Vagina (tissue), 2 donors: ENCODE measurements at regions not wholly inside any gene's neighbourhood (a gene's known extent, or its start where the extent isn't known, plus 50 kb on each side); places are given as distances from the start of the nearest gene placed in this dataset.
"Not testable (repeated sequence)": the region's sequence is repeated elsewhere in the genome, so short reads cannot be mapped to it uniquely, and the experiment has no call there.

Experiments
- DNase-seq, 2 donors: peaks; one replicate each; pipeline ENCODE4 v3.0.0-alpha.2; 2017; ENCODE audit errors: extremely low spot score in 2 of 2
- H3K27ac ChIP-seq: fragments of 200-600 bp; sonication (generic); one replicate; pipeline ENCODE4 v1.5.1; 2019
- H3K27me3 ChIP-seq: fragments of 200-600 bp; sonication (generic); one replicate; pipeline ENCODE4 v1.5.1; 2019
- H3K36me3 ChIP-seq, 2 donors: fragments of 200-600 bp; sonication (generic); one replicate each; pipeline ENCODE4 v1.5.1; 2017 to 2019
- H3K4me1 ChIP-seq: fragments of 200-600 bp; sonication (generic); one replicate; pipeline ENCODE4 v1.5.1; 2019
- H3K4me3 ChIP-seq, 2 donors: fragments of 200-600 bp; sonication (generic); 1 replicate in 1 of 2; 2 replicates in 1 of 2; pipeline ENCODE4 v1.5.1; 2016 to 2019
- H3K9me3 ChIP-seq: fragments of 200-600 bp; sonication (generic); one replicate; pipeline ENCODE4 v1.5.1; 2019
- POLR2A ChIP-seq, 2 donors: fragments of 450-650 bp; IDR thresholded peaks; one replicate each; pipeline ENCODE4 v1.6.1; 2017; ENCODE audit warnings: antibody characterized with exemption in 2 of 2, mild to moderate bottlenecking in 2 of 2, moderate library complexity in 2 of 2
- POLR2AphosphoS5 ChIP-seq, 2 donors: sonication (generic); formaldehyde crosslinking; IDR thresholded peaks; one replicate each; pipeline ENCODE4 v1.9.0; 2017; ENCODE audit warnings: antibody characterized with exemption in 2 of 2, mild to moderate bottlenecking in 2 of 2, low read depth in 1 of 2; ENCODE audit not compliant: insufficient read depth in 1 of 2
- intact Hi-C: fragments of 100-400 bp; cut with DNase I; formaldehyde crosslinking; loops from one replicate; pipeline ENCODE4 v1.15.1; 2023
- TF ChIP-seq, protein P1 (sequence below), 3 experiments: fragments of 450-650 bp in 2 of 3; fragments of 200-600 bp in 1 of 3; sonication (generic) in 1 of 3; IDR thresholded peaks; one replicate each; pipeline ENCODE4 v1.5.1; 2017 to 2019; ENCODE audit warnings: antibody characterized with exemption in 3 of 3, mild to moderate bottlenecking in 2 of 3, moderate library complexity in 2 of 3

DNA sequence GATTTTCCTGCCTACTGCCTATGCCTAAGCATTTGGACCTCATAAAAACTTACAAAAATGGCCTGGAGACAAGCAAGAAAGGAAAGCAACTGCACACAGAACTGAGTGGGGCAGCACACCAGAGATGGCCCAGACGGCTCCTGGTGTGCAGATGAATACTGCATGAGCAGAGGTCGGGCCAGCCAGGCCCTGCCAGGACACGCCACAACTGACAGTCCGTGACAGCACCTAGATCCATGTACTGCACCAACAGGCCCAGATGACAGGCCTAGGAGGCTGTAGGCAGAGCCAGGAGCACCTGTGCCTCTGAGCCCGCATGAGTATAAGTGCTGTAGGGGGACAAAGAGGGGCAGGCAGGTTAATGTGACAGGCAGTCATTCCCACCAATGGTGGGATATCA, 160.2 kb downstream of the IGLL1 start:
- H3K9me3 ChIP-seq: no peaks in the 10 kb centered on the region
- H3K36me3 ChIP-seq: no peaks in the 10 kb centered on the region
- no peaks in the 10 kb centered on the region for H3K27me3 ChIP-seq
- H3K27ac ChIP-seq: no peak overlapping the region
- H3K4me3 ChIP-seq: no peak overlapping the region
- TF ChIP-seq POLR2A (IDR thresholded peaks at IDR 0.05) (no peak), POLR2AphosphoS5 (IDR thresholded peaks at IDR 0.05; ENCODE audit: insufficient read depth in 1 of 2, low read depth in 1 of 2) (no peak)
- TF ChIP-seq, protein P1, sequence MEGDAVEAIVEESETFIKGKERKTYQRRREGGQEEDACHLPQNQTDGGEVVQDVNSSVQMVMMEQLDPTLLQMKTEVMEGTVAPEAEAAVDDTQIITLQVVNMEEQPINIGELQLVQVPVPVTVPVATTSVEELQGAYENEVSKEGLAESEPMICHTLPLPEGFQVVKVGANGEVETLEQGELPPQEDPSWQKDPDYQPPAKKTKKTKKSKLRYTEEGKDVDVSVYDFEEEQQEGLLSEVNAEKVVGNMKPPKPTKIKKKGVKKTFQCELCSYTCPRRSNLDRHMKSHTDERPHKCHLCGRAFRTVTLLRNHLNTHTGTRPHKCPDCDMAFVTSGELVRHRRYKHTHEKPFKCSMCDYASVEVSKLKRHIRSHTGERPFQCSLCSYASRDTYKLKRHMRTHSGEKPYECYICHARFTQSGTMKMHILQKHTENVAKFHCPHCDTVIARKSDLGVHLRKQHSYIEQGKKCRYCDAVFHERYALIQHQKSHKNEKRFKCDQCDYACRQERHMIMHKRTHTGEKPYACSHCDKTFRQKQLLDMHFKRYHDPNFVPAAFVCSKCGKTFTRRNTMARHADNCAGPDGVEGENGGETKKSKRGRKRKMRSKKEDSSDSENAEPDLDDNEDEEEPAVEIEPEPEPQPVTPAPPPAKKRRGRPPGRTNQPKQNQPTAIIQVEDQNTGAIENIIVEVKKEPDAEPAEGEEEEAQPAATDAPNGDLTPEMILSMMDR (IDR thresholded peaks at IDR 0.05): no peak
- peak in 1 of 2 donors; percentile 94 for DNase-seq
- no peaks in the 10 kb centered on the region for H3K4me1 ChIP-seq
- intact Hi-C loops: no loop called here

DNA sequence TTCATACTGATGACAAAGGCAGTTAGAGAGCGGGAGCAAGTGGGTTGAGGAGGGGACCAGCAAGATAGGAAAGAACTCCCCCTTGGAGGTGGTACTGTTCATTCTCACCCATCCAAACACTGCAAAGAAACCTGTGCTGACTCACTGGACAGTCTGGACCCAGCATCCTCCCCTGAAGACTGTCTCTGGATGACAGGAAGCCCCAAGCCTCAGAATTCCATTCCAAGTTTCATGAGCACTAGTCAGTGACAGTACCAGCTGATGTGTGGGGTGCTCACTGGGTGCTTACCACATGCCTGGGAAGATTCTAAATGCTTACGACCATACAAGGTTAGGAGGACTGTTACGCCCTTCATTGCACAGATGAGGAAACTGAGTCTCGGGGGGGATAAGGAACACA, 160.9 kb downstream of the IGLL1 start:
- no peaks in the 10 kb centered on the region for H3K9me3 ChIP-seq
- no peaks in the 10 kb centered on the region for H3K4me1 ChIP-seq
- H3K27me3 ChIP-seq: no peaks in the 10 kb centered on the region
- H3K27ac ChIP-seq: no peak overlapping the region
- H3K36me3 ChIP-seq: no peaks in the 10 kb centered on the region
- TF ChIP-seq POLR2AphosphoS5 (IDR thresholded peaks at IDR 0.05; ENCODE audit: insufficient read depth in 1 of 2, low read depth in 1 of 2) (no peak), POLR2A (IDR thresholded peaks at IDR 0.05) (no peak)
- TF ChIP-seq, protein P1 (IDR thresholded peaks at IDR 0.05): no peak
- intact Hi-C loops: no loop called here
- DNase-seq: no peak
- H3K4me3 ChIP-seq: no peak overlapping the region

DNA sequence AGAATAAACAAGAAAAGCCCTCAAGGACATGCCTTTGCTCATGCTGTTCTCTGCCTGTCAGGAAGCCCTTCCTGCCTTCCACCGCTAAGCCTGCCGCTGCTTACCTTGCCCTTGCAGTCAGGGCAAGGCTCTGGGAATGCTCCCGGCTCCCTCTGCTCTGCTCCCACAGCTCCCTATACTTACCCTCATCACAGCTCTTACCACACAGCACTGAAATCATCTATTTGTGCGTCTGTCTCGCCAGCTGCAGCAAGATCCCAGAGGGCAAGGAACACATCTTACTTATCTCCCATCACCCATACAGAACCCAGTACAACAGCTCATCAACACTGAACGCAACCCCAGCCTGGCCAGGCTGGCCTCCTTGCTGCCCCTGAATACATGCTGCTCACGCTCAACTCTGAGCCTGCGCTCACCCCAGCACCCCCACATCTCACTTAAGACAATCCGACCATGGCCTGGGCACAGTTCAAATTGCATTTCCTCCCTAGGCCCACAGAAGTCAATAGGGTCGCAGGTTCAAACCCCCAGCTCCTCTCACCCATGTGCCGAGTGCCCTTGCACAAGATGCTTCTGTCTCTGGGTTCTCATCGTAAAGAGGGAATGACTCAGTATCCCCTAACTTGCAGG, 161.8 kb downstream of the IGLL1 start:
- intact Hi-C loops: no loop called here
- H3K4me3 ChIP-seq: no peak overlapping the region
- no peaks in the 10 kb centered on the region for H3K27me3 ChIP-seq
- no peaks in the 10 kb centered on the region for H3K36me3 ChIP-seq
- TF ChIP-seq, protein P1 (IDR thresholded peaks at IDR 0.05): no peak
- TF ChIP-seq POLR2AphosphoS5 (IDR thresholded peaks at IDR 0.05; ENCODE audit: insufficient read depth in 1 of 2, low read depth in 1 of 2) (no peak), POLR2A (IDR thresholded peaks at IDR 0.05) (no peak)
- H3K4me1 ChIP-seq: no peaks in the 10 kb centered on the region
- no peak overlapping the region for H3K27ac ChIP-seq
- DNase-seq: no peak
- no peaks in the 10 kb centered on the region for H3K9me3 ChIP-seq

DNA sequence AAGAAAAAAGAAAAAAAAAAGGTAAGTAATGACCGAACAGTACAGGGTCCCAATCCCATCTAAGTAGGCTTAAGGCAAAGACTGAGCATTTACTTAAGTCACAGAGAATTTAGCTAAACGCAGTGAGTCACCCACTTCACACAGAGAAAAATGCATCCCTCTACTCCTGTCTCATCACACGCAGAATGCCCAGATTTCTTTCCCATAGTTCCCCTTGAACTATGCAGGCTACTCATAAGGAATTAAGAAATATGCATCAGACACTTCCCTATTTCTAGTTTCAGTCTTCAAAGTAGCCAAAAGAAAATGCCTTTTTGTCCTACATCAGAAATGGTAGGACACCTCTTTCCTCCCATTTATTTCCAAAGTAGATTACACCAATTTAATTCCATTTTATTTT, 162.8 kb downstream of the IGLL1 start:
- H3K4me3 ChIP-seq, intact Hi-C loops, H3K9me3 ChIP-seq, H3K4me1 ChIP-seq, H3K27me3 ChIP-seq, H3K36me3 ChIP-seq, H3K27ac ChIP-seq, DNase-seq: not testable (repeated sequence)

DNA sequence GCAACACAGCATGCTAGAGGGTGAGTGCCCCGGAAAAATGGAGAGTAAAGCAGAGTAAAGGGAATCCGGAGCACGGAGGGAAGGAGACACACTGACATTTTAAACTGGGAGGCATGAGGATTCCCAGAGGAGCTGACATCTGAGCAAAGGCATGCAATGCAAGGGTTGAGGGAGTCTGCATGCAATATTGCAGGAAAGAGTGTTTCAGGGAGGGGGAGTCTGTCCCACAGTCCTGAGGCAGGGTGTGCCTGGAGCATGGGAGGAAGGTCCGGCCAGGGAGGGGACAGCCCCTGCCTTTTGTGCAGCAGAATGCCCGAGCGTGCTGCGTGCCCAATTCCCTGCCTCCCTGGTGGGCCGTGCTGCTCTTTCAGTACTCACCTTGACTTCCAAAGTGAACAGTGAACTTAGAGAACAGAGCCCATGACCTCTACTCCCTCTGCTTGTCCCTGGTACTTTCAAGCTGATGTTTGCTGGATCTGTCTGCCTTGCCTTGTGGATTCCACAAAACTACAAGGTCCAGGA, 163.9 kb downstream of the IGLL1 start:
- H3K9me3 ChIP-seq, DNase-seq, H3K27me3 ChIP-seq, H3K4me1 ChIP-seq, intact Hi-C loops, H3K4me3 ChIP-seq, H3K27ac ChIP-seq, H3K36me3 ChIP-seq: not testable (repeated sequence)

DNA sequence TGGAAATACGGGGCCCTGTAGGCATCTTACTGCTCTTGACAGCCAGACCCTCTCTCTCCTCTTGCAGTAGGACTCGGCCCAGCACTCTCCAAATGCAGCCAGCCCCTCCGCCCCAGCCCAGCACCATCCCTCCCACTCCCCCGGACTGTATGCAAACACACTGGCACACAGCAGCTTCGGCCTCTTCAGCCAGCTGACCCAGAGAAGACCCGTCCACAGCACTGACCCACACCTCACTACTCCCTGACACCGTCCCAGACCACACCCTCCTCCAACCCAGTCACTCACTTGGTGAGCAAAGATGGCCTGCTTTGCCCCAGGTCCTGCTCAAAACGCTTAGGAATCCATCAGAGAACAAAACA, 164.6 kb downstream of the IGLL1 start:
- Histone ChIP-seq H3K4me3 (no peak overlapping the region), H3K36me3 (no peaks in the 10 kb centered on the region), H3K4me1 (no peaks in the 10 kb centered on the region), H3K27ac (no peak overlapping the region), H3K27me3 (no peaks in the 10 kb centered on the region), H3K9me3 (no peaks in the 10 kb centered on the region)
- peak in 1 of 2 donors; percentile 95 for DNase-seq
- TF ChIP-seq, protein P1 (IDR thresholded peaks at IDR 0.05): no peak
- no peak for TF ChIP-seq POLR2AphosphoS5 (IDR thresholded peaks at IDR 0.05; ENCODE audit: insufficient read depth in 1 of 2, low read depth in 1 of 2)
- no peak for TF ChIP-seq POLR2A (IDR thresholded peaks at IDR 0.05)
- intact Hi-C loops: no loop called here
